ENCODE measurements at regions not wholly inside any gene's neighbourhood (a gene's known extent, or its start where the extent isn't known, plus 50 kb on each side); places are given as distances from the start of the nearest gene placed in this dataset.

GRCh38 chr1:221335161-221336101 lies 406.5 kb downstream of the DUSP10 start:
- TF ChIP-seq, protein P1, sequence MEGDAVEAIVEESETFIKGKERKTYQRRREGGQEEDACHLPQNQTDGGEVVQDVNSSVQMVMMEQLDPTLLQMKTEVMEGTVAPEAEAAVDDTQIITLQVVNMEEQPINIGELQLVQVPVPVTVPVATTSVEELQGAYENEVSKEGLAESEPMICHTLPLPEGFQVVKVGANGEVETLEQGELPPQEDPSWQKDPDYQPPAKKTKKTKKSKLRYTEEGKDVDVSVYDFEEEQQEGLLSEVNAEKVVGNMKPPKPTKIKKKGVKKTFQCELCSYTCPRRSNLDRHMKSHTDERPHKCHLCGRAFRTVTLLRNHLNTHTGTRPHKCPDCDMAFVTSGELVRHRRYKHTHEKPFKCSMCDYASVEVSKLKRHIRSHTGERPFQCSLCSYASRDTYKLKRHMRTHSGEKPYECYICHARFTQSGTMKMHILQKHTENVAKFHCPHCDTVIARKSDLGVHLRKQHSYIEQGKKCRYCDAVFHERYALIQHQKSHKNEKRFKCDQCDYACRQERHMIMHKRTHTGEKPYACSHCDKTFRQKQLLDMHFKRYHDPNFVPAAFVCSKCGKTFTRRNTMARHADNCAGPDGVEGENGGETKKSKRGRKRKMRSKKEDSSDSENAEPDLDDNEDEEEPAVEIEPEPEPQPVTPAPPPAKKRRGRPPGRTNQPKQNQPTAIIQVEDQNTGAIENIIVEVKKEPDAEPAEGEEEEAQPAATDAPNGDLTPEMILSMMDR (IDR thresholded peaks at IDR 0.05 in 4 of 5, conservative IDR thresholded peaks at IDR 0.05 in 1 of 5): no peak
- TF ChIP-seq POLR2A (IDR thresholded peaks at IDR 0.05): no peak
